GM18517 (cell line): ENCODE measurements at regions not wholly inside any gene's neighbourhood (a gene's known extent, or its start where the extent isn't known, plus 50 kb on each side); places are given as distances from the start of the nearest gene placed in this dataset.

Experiments used
- ATAC-seq: cut with Tn5 transposase; IDR thresholded peaks from one replicate; pipeline ENCODE4 v1.9.1; 2021; ENCODE audit warnings: mild to moderate bottlenecking, moderate library complexity; ENCODE audit not compliant: unreplicated experiment

GRCh38 chr19:28289295-28290063, 923.5 kb downstream of the UQCRFS1 start:
- no peak for ATAC-seq

- no peak for ATAC-seq
Observed at GRCh38 chr19:28288572-28289264, 924.2 kb downstream of the UQCRFS1 start.

GRCh38 chr19:28285917-28286316, 927.0 kb downstream of the UQCRFS1 start:
- no peak for ATAC-seq

DNA sequence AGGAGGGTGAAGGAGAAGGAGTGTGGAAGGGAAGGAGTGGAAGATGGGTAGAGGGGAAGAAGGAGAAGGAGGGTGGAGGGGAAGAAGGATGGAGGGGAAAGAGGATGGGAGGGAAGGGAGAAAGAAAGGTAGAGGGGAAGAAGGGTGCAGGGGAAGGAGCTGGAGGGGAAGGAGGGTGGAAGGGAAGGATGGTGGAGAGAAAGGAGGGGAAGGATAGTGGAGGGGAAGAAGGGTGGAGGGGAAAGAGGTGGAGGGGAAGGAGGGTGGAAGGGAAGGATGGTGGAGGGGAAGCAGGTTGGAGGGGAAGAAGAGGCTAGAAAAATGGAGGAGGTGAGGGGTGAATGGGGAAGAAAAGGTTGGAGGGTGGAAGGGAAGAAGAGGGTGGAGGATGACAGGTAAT, 927.9 kb downstream of the UQCRFS1 start:
- ATAC-seq: no peak

- ATAC-seq: no peak
Observed at GRCh38 chr19:28284389-28284788, 928.6 kb downstream of the UQCRFS1 start.

- ATAC-seq: no peak
Observed at GRCh38 chr19:28283592-28283991, 929.4 kb downstream of the UQCRFS1 start.

GRCh38 chr19:28281676-28282075, 931.3 kb downstream of the UQCRFS1 start:
- ATAC-seq: no peak

DNA sequence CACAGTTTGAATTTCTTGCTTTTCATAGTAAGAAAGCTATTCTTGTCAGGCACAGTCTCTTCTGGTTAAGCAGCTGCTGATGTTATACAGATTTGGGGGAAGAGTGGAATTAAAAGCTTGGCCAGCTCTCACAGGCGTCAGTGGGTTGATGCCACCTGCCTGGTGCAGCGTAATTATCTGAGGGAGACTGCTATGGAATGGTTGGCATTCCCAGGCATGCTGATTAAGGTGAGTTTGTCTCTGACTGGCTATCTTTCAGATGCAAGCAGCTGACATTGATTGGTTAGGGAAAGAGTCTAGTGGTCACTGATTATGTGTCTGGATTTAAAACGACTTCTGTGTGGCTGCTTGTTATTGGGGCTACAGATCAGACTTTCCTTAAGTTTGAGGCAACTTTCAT, 948.4 kb downstream of the UQCRFS1 start:
- no peak for ATAC-seq

GRCh38 chr19:28258829-28259228, 954.1 kb downstream of the UQCRFS1 start:
- ATAC-seq: no peak

DNA sequence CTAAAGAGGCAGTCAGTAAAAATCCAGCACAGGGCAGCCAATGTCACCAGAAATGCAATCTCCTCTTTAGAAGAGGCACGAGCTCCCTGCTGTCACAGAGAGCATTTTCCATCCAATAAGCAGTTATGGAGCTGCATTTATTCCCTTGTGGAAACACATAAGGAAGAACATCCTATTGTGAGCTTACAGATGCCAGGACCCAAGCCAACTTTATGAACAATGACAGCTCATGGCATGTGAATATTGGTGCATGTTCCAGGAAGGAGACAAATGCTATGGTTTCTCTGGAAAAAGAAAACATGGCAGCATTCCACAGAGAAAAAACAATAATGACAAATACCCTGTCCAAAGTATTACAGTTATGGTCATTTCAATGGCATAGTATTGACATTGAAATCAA, 955.6 kb downstream of the UQCRFS1 start:
- ATAC-seq: no peak

DNA sequence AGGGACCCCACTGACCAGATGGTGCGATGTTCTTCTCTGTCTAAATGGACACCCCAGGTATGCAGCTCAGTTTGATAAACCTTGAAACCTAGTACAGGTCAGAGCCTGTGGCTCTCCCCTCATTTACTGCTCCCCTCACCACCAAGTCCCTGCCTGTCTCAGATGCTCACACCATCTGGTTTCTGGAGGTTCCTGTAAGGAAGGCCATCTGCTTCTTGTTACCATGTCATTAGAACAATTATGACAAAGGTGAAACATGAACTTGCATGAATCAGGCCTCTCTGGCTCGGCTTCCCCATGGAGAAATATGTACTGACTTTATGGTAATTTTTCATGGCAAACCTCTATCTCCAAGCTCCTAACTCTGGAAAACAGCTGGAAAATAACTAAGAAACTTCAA, 965.7 kb downstream of the UQCRFS1 start:
- no peak for ATAC-seq

- no peak for ATAC-seq
Observed at GRCh38 chr19:28245937-28246336, 967.0 kb downstream of the UQCRFS1 start.

DNA sequence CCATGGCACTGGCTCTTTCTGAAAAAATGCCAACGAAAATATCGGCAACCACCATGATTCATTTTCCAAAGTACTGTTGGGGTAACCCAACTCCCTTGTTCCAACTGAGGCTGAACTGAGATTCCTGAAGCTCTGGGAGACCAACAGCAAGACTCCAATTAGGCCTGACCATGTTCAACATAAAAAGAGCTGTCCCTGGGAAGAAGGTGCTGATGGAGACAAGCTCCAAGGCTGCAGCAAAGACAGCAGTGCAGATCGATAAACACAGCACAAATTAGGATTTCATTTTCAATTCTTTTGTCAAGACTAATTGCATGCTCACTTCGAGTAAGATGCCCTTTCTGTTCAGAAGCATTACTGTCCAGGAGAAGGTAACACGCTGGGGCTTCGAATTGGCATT, 968.0 kb downstream of the UQCRFS1 start:
- no peak for ATAC-seq

GRCh38 chr19:28242317-28242927, 970.5 kb downstream of the UQCRFS1 start:
- no peak for ATAC-seq

GRCh38 chr19:28239270-28239669, 973.7 kb downstream of the UQCRFS1 start:
- no peak for ATAC-seq

DNA sequence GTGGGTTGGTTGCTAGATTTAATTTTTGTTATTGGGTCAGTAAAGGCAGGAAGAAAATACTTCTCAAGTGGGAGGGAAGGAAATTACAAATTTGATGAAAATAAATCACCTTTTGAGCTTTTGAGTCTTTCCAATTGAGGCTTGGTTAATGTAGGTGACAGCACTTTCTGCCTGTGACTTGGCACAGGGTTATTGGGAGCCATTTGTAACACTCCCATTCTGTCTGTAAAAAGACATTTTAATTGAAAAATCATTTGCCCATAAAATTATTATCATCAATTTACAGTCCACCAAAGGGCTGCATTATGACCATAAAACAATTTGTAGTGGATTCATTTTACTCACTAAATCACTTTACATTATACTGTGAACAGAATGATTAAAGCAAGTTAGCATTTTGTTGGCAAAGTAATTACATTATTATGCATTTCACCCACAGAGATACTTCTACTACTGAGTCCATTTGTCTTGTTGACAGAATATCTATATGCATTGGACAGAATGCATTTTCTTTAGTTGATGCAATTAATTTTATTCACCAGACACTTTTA, 974.6 kb downstream of the UQCRFS1 start:
- no peak for ATAC-seq

DNA sequence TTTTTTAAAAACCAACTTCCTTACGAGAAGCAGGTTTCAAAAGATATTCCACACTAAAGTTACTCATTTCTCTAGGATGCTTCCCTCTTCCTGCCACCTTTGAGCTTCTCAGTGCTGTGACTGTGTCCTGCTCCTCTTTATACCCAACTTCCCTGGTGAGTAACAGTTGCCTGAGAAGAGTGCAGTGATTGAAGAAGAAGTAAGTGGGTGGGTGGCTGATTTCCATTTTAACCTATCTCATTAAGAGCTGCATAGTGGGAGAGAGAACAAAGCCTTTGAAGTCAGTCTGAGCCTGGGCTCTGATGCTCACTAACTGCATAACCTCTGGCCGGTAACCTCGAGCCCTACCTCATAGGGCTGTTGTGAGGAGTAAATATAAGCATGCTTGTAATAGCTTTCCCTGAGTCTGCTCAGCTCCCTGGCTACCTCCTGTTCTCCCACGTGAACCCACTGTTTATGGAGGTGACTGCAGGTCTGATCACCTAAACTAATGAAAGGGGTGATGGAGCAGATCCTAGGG, 977.3 kb downstream of the UQCRFS1 start:
- no peak for ATAC-seq

DNA sequence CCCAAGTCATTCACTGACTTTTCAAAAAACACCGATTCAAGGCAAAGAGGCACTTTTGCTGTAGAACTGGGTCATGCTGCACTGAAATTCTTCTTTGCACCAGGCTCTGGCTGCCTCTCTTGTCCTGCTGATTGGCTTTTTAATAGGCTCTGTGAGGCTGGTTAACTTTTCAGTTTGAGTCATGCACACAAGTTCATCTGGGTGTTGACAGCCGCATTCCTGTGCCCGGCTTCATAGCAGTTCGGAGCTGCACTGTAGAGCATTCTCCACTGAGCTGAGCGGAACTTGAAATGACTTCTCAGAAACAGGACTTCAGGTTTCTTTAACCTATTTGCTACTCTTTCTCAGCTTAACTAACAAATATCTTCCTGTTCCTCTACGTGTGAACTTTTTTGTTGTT, 978.3 kb downstream of the UQCRFS1 start:
- ATAC-seq: no peak

- ATAC-seq: no peak
Observed at GRCh38 chr19:28228854-28229253, 984.1 kb downstream of the UQCRFS1 start.

DNA sequence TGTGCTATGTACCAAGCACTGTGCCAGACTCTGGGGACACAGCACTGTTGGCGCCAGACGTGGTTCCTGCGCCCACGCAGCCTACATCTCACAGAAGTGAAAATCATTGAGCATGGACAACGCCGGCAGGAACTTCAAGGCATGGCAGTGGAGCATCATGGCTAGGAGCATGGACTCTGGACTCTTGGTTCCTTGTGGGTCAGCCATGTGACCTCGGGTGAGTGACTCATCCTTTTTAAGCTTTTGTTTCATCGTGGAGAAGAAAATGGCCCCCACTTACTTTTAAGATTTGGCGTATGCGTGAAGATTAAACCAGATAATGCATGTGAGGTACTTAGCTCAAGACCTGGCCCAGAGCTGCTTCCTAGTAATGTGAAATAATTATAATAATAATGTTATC, 988.5 kb downstream of the UQCRFS1 start:
- no peak for ATAC-seq

DNA sequence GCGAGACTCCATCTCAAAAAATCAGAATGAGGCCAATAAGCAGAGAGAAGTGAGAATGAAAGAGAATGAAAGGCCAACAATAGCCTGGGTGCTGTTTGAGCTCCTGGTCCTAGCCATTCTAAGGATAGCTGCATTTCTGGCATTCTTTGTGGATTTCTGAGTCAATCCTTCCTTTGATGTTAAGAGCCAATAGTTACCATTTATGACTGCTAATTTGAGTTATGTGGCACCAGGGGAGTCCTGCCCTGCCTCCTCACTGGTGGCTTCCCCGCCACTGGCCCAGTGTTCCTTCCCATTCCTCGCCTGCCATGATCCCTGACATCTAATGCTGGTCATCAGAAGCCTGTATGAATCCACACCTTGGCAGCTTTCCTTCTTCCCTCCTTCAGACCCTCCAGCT, 991.2 kb downstream of the UQCRFS1 start:
- no peak for ATAC-seq

DNA sequence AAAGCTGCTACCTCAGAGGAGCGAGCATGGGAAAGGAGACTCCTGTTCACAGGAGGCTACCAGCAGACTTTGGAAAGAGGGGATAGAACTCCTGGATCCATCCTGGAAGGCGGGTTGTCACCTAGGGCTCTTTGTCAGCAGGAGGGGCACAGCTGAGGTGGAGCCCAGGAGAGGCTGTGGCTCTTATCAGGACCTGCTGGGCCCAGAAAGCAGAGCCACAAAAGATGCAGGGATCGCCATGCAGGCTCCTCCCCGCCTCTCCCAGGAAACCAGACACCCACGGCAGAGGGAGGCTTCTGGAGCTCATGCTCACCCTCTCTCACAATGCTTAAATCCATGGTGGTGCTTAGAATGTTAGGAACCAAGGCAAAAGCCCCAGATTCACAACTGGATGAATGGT, 994.2 kb downstream of the UQCRFS1 start:
- ATAC-seq: no peak
